GM21576 (cell line): ENCODE measurements at regions not wholly inside any gene's neighbourhood (a gene's known extent, or its start where the extent isn't known, plus 50 kb on each side); places are given as distances from the start of the nearest gene placed in this dataset.

Experiments
- ATAC-seq: cut with Tn5 transposase; IDR thresholded peaks from one replicate; pipeline ENCODE4 v1.9.1; 2021; ENCODE audit warnings: mild to moderate bottlenecking, moderate library complexity; ENCODE audit not compliant: unreplicated experiment

GRCh38 chr14:54207476-54208462, 189.0 kb upstream of the CDKN3 start:
- no peak for ATAC-seq

DNA sequence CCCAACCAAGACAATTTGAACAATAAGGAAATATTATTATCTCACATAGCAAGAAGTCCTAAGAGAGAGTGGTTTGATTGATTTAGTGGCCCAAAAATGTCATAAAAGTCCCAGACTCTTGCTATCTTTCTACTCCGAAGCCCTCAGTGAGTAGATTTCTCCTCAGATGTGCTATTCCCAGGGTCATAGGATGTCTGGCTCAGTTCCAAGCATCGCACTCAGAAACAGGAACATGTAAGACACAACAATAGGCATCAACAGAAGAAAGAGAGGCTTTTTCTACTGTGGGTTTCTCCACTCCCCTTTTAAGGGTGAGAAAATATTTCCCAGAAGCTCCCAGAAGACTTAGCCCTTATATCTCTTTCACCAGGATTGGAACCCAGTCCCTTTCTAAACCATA, 188.1 kb upstream of the CDKN3 start:
- ATAC-seq: no peak

DNA sequence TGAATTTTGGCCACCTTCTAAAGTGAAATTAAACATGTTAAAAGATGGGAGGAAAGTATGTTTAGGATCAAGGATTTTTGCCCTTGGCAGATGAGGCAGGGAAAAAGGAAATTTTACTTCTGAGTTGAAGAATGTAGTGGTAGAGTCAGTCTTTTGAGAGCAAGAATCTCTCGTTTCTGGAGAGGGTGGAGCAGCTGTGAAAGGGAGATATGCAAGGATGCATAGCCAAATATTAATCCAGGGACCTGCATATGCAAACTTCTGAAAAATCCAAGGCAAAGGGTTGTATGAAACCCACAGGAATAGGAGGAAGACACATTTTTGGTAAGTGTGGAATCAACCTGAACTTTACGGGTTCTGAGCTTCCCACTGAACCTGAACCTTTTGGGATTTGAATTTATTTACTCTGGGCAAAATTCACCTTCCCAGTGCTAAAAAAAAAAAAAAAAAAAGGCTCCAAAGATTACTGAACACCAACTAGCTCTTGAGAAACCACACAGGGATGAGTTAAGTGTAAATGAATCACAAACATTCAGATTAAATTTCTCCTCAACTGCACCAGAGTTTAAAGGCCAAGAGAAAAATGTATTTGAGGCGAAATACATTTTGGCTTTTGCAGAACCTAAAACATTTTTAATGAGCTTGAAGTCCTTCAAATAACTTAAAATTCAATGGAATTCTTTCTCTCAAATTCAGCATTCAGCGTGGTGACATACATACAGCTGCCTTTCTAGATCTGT, 187.1 kb upstream of the CDKN3 start:
- ATAC-seq: no peak

DNA sequence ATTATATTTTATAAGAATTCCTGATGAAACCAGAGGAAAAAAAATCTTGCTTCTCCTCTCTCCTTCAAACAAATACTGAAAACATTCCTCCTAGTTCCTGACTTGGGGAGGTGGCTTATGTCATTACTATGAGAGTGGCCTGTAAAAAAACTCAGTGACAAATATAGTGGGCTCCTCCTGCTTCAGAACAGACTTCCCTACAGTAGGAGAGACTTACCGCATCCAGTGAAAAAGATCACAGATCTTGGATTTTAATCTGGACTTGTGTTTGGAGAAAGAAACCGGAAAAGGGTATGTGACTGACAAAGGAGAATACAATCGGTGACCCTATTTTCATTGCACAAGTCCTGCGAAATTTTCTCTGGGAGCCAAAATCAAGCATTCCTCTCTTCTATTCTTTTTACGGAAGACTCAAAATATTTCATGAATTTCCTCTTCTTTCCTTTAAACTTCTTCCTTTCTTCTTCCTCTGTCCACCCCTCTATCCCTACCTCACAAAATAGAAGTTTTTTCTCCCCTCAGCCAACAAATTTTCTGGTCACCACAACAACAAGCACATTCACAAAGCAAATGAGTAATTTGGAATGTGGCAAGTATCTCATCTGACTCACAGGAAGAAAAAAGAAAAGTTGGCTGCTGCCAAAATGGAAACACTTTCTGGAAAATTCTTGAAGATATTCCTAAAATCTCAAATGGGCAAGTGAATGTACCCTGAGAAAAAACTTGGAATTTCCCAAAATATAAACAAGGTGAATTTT, 185.1 kb upstream of the CDKN3 start:
- no peak for ATAC-seq

DNA sequence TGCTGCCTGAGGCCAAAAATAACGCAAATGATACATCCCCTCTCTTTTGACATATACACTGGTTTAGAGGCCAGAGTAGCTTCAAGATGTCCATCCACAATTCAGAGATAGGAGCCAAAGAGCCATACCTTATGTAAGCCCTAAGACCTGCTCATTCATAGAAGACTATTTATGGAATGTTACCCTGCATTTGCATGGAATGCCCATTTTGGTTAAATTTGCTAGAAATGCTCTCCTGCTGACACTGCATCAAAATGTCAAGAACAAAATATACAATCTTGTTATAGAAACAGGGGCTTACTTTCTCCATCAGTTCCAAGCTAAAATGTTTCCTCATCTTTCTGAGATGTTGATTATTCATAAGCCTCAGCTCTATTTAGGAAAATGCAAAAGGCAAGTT, 183.3 kb upstream of the CDKN3 start:
- no peak for ATAC-seq

DNA sequence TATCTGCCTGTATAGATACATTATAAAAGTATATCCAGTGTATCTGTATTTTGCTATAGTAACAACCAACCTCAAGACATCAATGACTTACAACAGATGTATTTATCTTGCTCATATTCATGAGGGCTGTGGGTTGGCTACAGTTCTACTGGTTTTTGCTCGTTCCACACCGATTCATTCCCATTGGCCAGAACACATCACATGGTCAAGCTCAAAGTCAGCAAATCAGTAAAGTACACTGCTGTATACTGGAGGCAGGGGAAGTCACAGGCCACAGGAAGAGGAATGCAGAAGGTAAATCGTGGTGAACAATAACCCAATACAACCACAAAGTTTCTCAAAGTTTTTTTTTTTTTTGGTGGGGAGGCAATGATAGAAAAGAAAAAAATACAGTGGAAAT, 180.0 kb upstream of the CDKN3 start:
- no peak for ATAC-seq

GRCh38 chr14:54219261-54220070, 177.3 kb upstream of the CDKN3 start:
- no peak for ATAC-seq

DNA sequence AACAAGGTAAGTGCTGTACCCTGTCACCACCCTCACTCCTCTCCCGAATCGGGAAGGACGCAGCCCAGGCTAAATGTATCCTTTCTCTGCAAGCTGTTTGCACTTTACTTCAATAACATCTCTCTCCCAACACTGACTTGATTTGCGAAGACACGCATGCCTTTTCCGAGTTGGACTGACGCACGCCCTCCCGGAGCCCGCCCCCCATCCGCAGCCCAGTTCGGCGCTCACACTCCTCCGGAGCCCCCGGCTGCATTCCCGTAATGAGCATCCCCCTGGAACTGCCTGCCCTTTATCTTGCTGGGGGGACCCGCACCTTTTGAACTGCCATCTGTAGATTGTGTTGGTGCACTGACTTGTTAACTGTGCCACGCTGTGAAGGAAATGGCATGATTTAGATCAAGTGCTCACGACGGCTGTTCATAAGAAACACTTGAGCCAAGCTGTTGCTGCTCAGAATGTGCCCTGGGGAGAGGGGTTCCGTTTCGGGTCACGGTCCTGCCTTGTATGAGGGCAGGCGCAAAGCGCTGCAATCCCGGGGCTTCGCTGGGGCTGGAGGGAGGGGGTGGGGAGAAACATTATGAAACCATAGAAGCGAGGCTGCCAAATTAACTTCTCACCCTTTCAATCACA, 176.6 kb upstream of the CDKN3 start:
- no peak for ATAC-seq

- ATAC-seq: no peak
Observed at GRCh38 chr14:54220704-54221431, 175.9 kb upstream of the CDKN3 start.

GRCh38 chr14:54221432-54221803, 175.4 kb upstream of the CDKN3 start:
- ATAC-seq: no peak

GRCh38 chr14:54221971-54222370, 174.8 kb upstream of the CDKN3 start:
- ATAC-seq: no peak

GRCh38 chr14:54223831-54224402, 172.9 kb upstream of the CDKN3 start:
- ATAC-seq: no peak

GRCh38 chr14:54225457-54226060, 171.2 kb upstream of the CDKN3 start:
- no peak for ATAC-seq

GRCh38 chr14:54226103-54226502, 170.7 kb upstream of the CDKN3 start:
- no peak for ATAC-seq

- ATAC-seq: no peak
Observed at GRCh38 chr14:54226558-54226957, 170.2 kb upstream of the CDKN3 start.

- no peak for ATAC-seq
Observed at GRCh38 chr14:54229136-54229535, 167.7 kb upstream of the CDKN3 start.

GRCh38 chr14:54230645-54231044, 166.2 kb upstream of the CDKN3 start:
- no peak for ATAC-seq

- no peak for ATAC-seq
Observed at GRCh38 chr14:54232735-54233134, 164.1 kb upstream of the CDKN3 start.

DNA sequence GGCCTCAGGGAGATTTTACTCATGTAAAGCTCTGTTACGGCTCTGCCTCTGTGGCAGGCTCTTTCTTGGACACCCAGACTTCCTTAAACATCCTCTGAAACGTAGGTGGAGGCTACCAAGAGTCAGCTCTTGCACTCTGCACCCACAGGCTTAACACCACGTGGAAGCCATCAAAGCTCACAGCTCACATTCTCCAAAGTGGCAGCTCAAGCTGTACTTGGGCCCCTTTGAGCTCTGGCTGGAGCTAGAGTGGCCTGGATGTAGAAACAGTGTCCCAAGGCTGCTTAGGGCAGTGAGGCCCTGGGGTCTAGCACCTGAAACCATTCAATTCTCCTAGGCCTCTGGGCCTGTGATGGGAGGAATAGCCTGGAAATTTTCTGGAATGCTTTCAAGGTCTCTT, 155.3 kb upstream of the CDKN3 start:
- no peak for ATAC-seq
